PC-3 (cell line): ENCODE measurements at regions not wholly inside any gene's neighbourhood (a gene's known extent, or its start where the extent isn't known, plus 50 kb on each side); places are given as distances from the start of the nearest gene placed in this dataset.

Source experiments
- CTCF ChIP-seq: fragments of 300-600 bp; sonication (generic); conservative IDR thresholded peaks from 2 replicates; pipeline ENCODE4 v1.5.1; 2017; ENCODE audit warnings: antibody characterized with exemption, low read depth, mild to moderate bottlenecking, low read length
- EZH2 ChIP-seq: fragments of 300-600 bp; sonication (generic); IDR thresholded peaks from one replicate; pipeline ENCODE4 v1.6.1; 2017; ENCODE audit warnings: antibody characterized with exemption, mild to moderate bottlenecking, low read length; ENCODE audit not compliant: unreplicated experiment
- EZH2phosphoT487 ChIP-seq: fragments of 300-600 bp; sonication (generic); IDR thresholded peaks from 2 replicates; pipeline ENCODE4 v1.6.1; 2018; ENCODE audit warnings: mild to moderate bottlenecking, antibody characterized with exemption, low read length, borderline replicate concordance

- TF ChIP-seq CTCF (no peak), EZH2 (no peak), EZH2phosphoT487 (no peak)
Observed at GRCh38 chr5:64437496-64437895, 68.3 kb upstream of the RGS7BP start.
